GM18907 (cell line): ENCODE measurements at regions not wholly inside any gene's neighbourhood (a gene's known extent, or its start where the extent isn't known, plus 50 kb on each side); places are given as distances from the start of the nearest gene placed in this dataset.
"Not testable (repeated sequence)": the region's sequence is repeated elsewhere in the genome, so short reads cannot be mapped to it uniquely, and the experiment has no call there.

Experiments used
- ATAC-seq: cut with Tn5 transposase; IDR thresholded peaks from one replicate; pipeline ENCODE4 v1.9.1; 2021; ENCODE audit warnings: mild to moderate bottlenecking, moderate library complexity; ENCODE audit not compliant: unreplicated experiment

DNA sequence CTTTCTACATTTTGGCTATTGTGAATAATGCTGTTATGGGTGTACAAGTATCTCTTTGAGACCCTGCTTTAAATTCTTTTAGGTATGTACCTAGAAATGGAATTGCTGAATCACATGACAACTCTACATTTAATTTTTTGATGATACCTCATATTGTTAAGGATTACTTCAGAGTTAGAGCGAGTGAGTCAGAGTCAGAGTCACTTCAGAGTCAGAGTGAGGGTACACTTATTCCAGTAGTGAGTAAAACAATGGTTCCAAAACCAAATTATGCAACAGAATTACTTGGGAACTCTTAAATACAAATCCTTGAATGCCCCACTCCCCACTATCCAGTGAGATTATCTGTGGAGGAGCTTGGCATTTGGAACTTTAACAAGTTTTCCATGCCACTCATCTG, 50.3 kb upstream of the SNRK start:
- ATAC-seq: no peak

DNA sequence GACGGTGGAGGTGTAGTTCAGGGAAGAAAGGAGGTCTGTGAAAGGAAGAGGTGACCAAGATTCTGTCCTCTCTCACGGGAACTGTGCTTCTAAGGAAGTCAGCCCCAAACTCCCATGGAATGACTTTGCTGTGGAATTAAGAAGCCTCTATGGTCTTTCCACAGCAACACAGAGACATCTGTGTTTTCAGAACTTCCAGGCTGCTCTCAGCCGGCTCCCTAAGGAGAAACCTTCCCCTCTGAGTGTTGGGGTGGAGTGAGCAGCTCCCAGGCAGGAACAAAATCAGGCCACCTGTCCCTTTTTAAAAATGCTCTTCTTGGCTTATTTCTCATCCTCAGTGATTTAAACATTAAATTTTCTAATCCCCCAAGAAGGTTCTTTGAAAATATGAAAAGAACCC, 53.3 kb upstream of the SNRK start:
- no peak for ATAC-seq

DNA sequence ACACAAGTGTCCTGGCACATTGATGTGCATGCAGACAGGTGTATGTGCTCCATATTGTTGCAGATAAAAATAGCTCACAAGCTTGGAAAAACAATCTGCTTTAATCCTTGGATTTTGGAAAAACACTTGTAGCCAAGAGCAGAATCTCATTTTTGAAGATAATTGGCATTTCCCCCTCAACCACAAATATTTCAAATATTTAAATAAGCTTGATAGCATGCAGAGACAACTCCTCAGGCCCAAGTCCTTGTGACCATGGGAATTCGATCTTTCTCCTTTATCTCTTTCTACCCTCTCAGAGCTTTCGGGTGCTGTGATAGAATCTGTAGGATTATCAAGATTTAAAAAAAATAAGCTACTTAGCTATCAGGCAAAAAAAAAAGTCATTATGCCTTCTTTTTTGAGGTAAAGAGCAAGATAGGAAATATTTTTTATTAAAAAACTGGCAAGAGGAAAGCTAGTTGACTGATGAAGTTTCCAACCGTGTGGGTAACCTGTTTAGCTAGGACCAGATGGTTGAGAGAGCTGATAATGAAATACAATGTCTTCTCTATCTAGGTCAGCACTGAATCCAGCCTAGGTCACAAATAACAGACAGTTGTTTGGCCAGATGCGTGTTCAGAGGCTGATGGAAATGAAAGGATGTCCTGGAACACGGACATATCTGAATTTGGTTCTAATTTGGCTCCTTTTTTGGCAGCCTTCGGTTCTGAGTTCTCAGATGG, 54.9 kb upstream of the SNRK start:
- no peak for ATAC-seq

DNA sequence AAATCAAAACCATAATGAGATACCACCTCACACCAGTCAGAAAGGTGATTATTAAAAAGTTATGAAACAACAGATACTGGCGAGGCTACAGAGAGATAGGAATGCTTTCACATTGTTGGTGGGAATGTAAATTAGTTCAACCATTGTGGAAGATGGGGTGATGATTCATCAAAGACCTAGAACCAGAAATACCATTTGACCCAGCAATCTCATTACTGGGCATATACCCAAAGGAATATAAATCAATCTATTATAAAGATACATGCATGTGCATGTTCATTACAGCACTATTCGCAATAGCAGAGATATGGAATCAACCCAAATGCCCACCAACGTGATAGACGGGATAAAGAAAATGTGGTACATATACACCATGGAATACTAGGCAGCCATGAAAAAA, 56.5 kb upstream of the SNRK start:
- not testable (repeated sequence) for ATAC-seq

DNA sequence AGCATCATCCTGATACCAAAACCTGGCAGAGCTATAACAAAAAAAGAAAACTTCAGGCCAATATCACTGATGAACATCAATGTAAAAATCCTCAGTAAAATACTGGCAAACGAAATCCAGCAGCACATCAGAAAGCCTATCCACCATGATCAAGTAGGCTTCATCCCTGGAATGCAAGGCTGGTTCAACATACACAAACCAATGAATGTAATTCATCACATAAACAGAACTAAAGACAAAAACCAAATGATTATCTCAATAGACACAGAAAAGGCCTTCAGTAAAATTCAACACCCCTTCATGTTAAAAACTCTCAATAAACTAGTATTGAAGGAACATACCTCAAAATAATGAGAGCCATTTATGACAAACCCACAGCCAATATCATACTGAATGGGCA, 58.7 kb upstream of the SNRK start:
- ATAC-seq: not testable (repeated sequence)

DNA sequence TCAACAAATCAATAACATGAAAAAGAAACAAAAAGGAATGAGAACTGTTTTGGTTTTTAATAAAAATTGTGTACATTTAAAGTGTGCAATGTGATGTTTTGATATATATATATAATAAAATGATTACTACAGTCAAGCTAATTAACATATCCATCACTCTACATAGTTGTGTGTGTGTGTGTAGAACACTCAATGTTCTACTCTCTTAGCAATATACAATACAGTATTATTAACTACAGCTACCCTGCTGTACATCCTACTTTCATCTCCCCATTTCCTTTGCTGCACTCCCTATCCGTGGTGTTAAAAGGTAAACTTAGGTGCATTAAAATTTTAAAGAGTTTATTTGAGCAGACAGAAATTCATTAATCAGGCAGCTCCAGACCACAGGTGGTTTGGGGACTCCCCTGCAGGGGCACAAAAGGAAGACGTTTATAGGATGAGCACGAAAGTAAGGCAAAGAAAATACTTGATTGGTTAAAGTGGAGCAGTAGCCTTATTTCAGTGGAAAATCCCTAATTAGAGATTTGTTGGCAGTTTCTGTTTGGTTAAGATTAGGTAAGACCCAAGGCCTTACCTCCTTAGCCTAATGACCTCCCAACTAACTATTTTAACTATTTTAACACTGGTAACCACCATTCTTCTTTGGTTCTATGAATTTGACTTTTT, 61.8 kb upstream of the SNRK start:
- no peak for ATAC-seq

DNA sequence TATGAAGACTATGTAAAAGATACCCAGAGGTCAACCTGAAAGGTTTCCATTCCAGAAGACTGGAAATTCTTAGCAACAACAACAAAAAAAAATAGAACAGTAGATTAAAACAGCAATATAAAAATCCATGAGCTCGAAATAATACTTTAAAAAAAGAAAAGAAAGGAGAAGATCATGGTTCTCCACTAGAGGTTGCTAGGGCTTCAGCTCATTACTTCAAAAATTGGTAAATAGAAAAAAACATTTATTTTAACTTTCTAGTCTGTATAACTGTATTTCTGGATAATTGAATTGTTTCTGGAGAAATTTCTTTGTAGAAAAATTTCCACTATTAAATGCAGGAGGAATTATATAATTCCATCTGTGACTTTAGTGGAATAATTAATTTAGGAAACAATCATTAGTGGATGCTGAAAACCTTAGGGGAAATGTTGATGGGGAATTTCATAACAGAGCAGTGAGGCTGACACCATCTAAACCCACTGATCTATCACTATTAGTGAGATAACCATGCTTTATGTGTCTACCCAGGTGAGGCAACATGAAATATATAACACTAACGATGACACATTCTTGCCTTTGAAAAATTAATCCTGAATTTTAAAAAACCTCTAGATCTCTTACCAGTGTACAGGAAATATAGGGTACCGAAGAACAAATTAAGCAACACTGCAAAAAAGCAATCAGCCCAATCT, 62.5 kb upstream of the SNRK start:
- ATAC-seq: no peak

DNA sequence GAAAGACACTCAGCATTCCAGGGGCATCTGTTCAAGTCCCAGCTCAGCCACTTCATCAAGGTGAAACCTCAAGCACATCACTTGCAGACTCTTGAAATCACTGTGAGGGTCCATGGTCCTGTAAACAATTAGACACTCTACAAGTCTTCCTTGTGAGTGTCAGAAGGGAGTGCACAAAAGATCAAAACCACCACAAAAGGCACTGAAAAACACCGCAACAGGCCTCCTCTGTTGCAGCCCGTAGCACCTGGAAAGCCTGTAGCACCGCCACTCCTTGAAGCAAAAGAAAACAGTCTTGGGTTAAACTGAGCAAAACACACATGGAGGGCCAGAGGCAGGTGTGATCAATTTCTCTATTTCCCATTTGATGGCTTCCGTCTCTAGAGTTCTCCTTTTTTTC, 63.8 kb upstream of the SNRK start:
- no peak for ATAC-seq

DNA sequence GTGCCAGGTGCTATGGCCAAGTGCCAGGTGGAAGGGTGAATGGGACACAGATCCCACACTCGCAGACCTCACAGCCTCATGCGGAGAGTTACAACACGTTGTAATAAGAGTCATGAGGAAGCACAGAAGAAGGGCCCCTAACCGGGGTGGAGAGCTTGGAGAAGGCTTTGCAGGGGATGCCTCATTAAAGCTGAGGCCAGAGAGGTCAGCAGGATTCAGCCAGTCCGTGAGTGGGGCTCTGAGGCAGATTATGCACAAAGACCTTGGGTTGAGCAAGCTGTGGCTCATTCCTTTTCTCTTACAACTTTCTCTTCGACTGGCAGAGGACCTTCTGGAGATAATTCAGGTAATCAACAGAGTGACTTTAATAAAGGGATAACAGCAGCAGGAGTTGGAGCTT, 65.3 kb upstream of the SNRK start:
- no peak for ATAC-seq

DNA sequence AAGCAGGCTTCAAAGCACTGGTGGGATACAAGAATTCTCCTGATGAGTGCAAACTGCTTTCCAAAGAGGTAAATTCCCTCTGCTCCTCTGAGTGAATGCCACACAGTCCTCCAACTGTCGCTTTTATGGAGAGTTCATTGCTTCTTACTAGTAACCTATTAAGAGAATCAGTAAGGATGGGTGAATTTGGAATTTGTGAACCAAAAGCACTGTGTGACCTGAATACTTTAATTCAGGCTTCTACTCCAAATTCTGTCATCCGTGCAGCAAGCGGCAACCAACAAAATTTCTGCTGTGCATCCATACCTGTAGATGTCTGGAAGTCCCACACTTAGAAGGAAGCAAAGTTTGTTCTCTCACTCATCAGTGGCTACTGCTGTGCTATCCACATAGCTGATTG, 66.7 kb upstream of the SNRK start:
- no peak for ATAC-seq

DNA sequence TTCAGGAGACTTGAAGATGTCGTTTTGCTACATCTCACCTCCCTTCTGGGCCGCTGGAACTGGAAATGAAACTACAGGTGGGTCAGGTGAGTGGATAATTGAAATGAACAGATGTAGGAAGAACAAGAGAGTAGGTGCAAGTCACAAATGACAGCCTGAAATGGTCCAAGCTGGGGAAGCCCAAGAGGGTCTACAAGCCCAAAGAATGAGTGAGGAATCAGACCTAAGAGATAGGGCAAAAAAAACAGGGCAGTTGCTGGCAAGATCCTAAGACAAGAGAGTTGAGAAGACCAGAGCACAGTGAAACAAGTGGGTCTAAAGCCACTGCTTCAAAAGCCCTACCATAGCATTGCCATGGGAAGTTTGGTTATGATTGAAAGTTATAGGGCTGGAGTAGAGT, 67.4 kb upstream of the SNRK start:
- no peak for ATAC-seq

DNA sequence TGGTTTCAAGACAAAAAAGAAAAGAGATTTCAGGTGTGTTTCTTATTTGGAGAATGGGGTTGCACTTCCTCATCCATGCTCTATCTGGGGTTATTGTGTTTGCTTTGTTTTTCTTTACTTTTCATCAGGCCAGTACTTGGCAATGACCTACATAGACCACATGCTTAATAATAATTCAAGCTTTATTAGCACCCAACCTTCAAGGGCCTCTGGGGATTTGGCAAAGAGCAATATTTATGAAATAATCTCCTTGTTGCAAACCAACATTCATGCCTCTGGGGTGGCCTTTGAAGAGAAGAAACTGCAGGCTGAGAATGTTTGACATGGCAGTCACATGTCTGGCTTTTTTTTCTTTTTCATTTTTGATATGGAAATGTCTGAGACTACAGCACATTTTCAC, 68.2 kb upstream of the SNRK start:
- no peak for ATAC-seq

DNA sequence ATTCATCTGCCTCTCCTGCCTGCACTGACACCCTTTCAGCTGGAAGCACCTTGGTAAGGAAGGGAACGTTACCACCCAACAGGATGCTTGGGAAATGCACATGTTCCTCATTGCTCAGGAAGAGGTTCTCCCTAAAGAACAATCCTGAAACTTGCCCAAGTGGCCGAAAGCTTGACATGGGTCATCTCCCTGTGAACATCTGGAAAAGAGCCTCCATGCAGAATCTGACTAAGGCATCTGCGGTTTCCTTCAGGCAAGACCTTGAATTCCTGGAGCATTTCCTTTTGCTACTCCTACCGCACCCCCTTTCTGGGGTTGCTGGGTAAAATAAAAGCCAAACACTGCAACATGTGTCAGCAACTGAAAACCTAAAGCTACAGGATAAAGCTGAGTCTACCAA, 68.7 kb upstream of the SNRK start:
- no peak for ATAC-seq

DNA sequence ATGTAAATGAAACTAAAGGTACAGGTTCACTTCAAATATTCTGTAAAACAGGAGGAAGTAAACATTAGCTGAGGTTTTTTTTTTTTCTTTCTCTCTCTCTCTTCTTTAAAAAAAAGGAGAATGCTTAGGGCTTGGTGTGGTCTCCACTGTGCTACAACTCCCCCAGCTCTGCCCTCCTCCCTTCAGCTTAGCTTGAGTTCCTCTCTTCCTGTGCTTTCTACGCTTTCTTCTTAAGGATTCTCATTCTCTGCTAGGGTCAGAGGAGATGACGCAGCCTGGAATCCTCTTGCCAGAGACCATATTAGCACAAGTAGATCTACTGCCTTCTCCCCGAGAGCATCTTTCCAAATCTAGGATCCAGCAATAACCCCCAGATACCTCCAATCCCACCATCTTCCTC, 69.1 kb upstream of the SNRK start:
- no peak for ATAC-seq

DNA sequence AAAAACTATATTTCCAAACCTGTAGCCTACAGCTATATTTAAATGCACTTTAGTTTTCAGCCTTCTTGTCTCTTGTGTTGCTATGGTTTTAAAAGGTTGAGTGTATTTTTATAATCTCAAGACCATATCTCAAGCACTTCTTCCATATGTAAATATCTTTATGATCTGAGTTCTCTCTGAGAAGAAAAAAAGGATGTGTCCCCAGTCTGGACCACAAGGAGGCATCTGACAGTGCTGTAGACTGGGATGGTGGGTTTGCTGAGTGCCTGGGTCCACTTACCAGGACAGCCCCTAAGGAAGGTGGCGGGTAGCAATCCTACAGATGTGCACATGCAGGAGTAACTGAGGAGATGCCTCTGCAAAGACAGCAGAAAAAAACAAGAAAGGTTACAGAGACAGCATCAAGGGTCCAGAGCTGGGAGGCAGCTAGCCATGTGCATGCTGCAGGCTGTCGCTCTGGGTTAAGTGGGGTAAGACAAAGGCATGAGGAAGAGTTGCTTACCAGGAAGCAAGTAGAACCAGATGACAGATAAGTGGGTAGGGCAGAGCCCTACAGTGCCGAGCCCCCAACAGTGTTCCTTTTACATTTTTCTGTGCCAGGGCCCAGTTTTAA, 70.6 kb upstream of the SNRK start:
- ATAC-seq: no peak

DNA sequence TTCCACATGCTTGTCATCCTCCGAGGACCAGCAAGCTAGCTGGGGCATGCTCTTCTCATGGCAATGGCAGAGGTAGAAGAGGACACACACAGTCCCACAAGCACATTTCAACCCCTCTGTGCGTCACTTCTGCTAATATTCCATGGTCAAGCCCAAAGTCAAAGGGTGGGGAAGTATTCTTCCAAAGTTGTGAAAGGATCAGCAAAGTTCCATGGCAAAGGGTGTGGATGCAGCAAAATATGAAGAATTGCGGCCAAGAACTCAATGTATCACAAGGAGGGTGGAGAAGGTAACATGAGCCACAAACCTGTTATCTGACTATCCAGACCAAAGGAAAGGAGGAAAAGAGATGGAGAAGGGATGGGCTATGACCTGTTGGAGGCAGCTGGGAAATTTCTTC, 71.2 kb upstream of the SNRK start:
- no peak for ATAC-seq

DNA sequence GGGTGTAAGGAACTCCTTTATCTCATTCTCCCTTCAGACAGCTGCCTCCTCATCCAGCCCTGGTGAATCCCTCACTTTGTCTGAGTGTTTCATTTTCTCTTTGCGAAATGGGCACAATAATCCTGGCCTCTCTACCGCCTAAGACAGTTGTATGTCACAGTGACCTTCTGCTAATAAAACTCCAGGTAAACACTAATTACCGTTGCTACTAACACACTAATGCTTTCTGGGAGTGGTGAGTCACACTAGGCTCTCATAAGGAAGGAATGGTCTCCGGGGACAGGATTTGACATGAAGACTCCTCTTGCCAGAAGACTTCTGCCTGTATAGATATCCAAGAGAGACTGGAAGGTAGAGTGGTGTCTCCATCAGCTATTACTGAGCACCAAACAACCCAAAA, 71.7 kb upstream of the SNRK start:
- no peak for ATAC-seq

DNA sequence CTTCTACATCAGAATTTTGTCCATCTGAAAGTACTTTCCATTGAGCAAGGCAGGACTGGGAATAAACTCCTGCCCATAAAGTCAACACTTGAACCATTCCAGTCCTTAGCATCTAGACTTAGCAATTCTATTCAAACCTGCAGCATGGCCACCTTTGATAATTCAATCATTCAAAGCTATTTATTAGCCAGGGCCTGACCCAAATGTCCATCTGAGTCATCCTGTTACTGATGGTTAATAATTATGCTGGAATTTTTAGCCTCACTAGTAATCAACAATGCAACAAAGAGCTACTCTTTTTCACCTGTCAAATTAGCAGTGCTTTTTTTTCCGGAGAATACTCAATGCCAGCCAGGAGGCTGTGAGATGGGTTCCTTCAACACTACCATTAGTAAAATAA, 72.7 kb upstream of the SNRK start:
- ATAC-seq: peak; percentile 53

DNA sequence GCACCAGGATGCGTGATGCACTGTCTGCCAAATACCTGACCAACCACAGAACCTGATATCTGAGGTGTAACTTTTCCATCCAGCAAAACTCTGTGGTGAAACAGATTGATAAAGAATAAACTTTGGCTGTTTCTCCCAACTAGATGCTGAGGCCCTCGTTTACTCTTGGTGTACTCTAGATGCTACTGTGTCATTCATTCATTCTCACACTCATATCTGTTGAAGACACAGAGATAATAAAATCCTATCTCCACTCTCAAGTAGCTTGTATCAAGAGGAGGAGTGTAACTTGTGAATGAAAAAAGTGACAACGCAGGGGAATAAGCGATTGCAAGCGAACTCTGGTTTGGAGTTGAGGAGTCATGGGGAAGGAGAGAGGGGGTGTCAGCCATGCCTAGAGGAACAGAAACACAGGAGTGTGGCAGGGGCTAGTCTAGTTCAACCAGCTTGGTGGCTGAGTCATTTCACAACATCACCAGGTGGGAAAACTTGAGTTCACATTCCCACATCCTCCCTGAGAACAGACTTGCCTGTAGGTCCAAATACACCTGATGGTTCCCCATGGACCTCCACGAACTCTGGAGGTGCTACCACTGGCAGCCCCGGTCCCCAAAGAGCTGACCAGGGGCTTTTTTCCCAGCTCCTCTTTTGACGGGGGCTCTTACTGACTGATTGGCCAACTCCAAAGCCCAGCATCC, 73.3 kb upstream of the SNRK start:
- ATAC-seq: peak; percentile 60

DNA sequence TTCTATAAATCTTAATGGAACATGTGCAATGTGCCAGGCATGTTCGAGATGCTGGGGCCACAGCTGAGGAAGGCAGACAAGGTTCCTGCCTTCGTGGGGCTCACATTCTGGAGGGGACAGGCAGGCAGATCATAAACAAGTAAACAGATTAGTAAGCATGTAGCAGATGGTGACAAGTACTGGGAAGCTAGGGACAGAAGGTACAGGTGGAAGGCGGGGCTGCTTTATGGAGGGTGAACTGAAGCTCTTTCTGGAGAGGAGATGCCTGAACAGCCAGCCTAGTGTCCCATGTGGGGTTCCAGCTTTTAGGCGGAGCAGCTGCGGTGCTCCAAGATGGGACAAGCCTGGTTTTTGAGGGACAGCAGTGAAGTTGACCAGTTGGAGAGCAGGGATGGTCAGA, 74.7 kb upstream of the SNRK start:
- ATAC-seq: no peak
